OCI-LY1 (cell line): ENCODE measurements at regions not wholly inside any gene's neighbourhood (a gene's known extent, or its start where the extent isn't known, plus 50 kb on each side); places are given as distances from the start of the nearest gene placed in this dataset.

ENCODE experiments used
- H2AFZ ChIP-seq: fragments of 200-600 bp; sonication (generic), shearing (Covaris generic); 2 replicates; pipeline ENCODE4 v1.6.0; 2014; ENCODE audit warnings: antibody characterized with exemption, mild to moderate bottlenecking, low read length
- H3F3A ChIP-seq: fragments of 200-600 bp; sonication (generic), shearing (Covaris generic); 2 replicates; pipeline ENCODE4 v1.6.0; 2014; ENCODE audit warnings: mild to moderate bottlenecking, antibody characterized with exemption, low read length, moderate library complexity; ENCODE audit not compliant: insufficient read depth
- H3K27ac ChIP-seq: fragments of 200-600 bp; sonication (generic); 2 replicates; pipeline ENCODE4 v1.5.1; 2014; ENCODE audit warnings: low read length, mixed run types, mild to moderate bottlenecking, low read depth; ENCODE audit not compliant: poor library complexity, severe bottlenecking
- H3K27me3 ChIP-seq: fragments of 200-600 bp; sonication (generic); 2 replicates; pipeline ENCODE4 v1.6.0; 2014; ENCODE audit warnings: antibody characterized with exemption, mild to moderate bottlenecking, low read length, moderate library complexity; ENCODE audit not compliant: insufficient read depth
- H3K36me3 ChIP-seq: fragments of 200-600 bp; sonication (generic); 2 replicates; pipeline ENCODE4 v1.6.1; 2014; ENCODE audit warnings: mild to moderate bottlenecking, antibody characterized with exemption, low read length, moderate library complexity, mixed read lengths; ENCODE audit not compliant: insufficient read depth
- H3K4me1 ChIP-seq: fragments of 200-600 bp; sonication (generic); 2 replicates; pipeline ENCODE4 v1.5.1; 2014; ENCODE audit warnings: mild to moderate bottlenecking, low read length, moderate library complexity; ENCODE audit not compliant: insufficient read depth, severe bottlenecking
- H3K4me2 ChIP-seq: fragments of 200-600 bp; sonication (generic), shearing (Covaris generic); 2 replicates; pipeline ENCODE4 v1.6.1; 2014; ENCODE audit warnings: low read length
- H3K4me3 ChIP-seq: fragments of 200-600 bp; sonication (generic); 2 replicates; pipeline ENCODE4 v1.5.1; 2014; ENCODE audit warnings: low read length, low read depth, mild to moderate bottlenecking, mixed read lengths; ENCODE audit not compliant: poor library complexity, severe bottlenecking
- H3K79me2 ChIP-seq: fragments of 200-600 bp; shearing (Covaris generic); 2 replicates; pipeline ENCODE4 v1.6.1; 2016; ENCODE audit warnings: mixed run types, low read length, mixed read lengths; ENCODE audit not compliant: insufficient read depth
- H3K9ac ChIP-seq: fragments of 200-600 bp; sonication (generic), shearing (Covaris generic); 2 replicates; pipeline ENCODE4 v1.6.1; 2014; ENCODE audit warnings: mild to moderate bottlenecking, low read length, mixed read lengths
- H3K9me2 ChIP-seq: fragments of 200-600 bp; sonication (generic), shearing (Covaris generic); 2 replicates; pipeline ENCODE4 v1.6.1; 2014; ENCODE audit warnings: low read depth, mild to moderate bottlenecking, low read length, mixed read lengths
- H3K9me3 ChIP-seq: fragments of 200-600 bp; shearing (Covaris generic); 2 replicates; pipeline ENCODE4 v1.6.1; 2014; ENCODE audit warnings: low read length, mixed read lengths
- H4K20me1 ChIP-seq: fragments of 200-600 bp; sonication (generic), shearing (Covaris generic); 2 replicates; pipeline ENCODE4 v1.6.0; 2016; ENCODE audit warnings: mild to moderate bottlenecking, low read length; ENCODE audit not compliant: insufficient read depth
- EZH2 ChIP-seq: fragments of 200-600 bp; sonication (generic), shearing (Covaris generic); IDR thresholded peaks from 2 replicates; pipeline ENCODE4 v1.8.0; 2017; ENCODE audit warnings: borderline replicate concordance, mixed run types, mild to moderate bottlenecking, antibody characterized with exemption, low read length, moderate library complexity, mixed read lengths
- TF ChIP-seq, protein P1 (sequence below): fragments of 200-600 bp; sonication (generic), shearing (Covaris generic); IDR thresholded peaks from 2 replicates; pipeline ENCODE4 v1.5.1; 2017; ENCODE audit warnings: mild to moderate bottlenecking, antibody characterized with exemption, low read length, moderate library complexity, mixed read lengths

DNA sequence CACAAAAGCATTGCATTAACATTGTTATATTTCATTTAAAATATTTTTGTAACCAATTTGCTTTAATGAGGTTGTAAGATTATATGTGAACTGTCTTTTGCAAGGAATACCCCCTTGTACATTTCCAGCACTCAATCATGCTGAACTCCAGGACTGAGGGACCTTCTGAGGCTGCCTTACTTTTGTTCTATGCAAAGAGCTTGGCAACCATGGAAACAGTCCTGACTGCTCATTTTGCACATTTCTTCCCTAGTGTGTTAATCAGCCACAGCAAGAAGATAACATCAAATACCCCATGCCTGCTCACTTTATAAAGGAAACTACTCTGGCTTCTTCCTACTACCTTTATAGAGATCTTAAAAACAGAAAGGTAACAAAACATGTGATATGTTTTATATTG, 355.6 kb upstream of the IZUMO3 start:
- no peak for TF ChIP-seq EZH2
- TF ChIP-seq, protein P1, sequence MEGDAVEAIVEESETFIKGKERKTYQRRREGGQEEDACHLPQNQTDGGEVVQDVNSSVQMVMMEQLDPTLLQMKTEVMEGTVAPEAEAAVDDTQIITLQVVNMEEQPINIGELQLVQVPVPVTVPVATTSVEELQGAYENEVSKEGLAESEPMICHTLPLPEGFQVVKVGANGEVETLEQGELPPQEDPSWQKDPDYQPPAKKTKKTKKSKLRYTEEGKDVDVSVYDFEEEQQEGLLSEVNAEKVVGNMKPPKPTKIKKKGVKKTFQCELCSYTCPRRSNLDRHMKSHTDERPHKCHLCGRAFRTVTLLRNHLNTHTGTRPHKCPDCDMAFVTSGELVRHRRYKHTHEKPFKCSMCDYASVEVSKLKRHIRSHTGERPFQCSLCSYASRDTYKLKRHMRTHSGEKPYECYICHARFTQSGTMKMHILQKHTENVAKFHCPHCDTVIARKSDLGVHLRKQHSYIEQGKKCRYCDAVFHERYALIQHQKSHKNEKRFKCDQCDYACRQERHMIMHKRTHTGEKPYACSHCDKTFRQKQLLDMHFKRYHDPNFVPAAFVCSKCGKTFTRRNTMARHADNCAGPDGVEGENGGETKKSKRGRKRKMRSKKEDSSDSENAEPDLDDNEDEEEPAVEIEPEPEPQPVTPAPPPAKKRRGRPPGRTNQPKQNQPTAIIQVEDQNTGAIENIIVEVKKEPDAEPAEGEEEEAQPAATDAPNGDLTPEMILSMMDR, result no peak
- H3F3A ChIP-seq, result 0 out of 2 replicates have a peak, but pooled peaks cover 4% of the 10 kb centered on the region
- H3K79me2 ChIP-seq, result no peaks in the 10 kb centered on the region
- no peak overlapping the region for H3K9ac ChIP-seq
- no peaks in the 10 kb centered on the region for H4K20me1 ChIP-seq
- H3K4me1 ChIP-seq, result peaks cover 20% of the 10 kb centered on the region
- no peaks in the 10 kb centered on the region for H3K36me3 ChIP-seq
- no peak overlapping the region for H3K4me3 ChIP-seq
- no peak overlapping the region for H3K4me2 ChIP-seq
- no peak overlapping the region for H2AFZ ChIP-seq
- H3K27ac ChIP-seq, result no peak overlapping the region
- no peaks in the 10 kb centered on the region for H3K9me3 ChIP-seq
- H3K9me2 ChIP-seq, result no peaks in the 10 kb centered on the region
- no peaks in the 10 kb centered on the region for H3K27me3 ChIP-seq

DNA sequence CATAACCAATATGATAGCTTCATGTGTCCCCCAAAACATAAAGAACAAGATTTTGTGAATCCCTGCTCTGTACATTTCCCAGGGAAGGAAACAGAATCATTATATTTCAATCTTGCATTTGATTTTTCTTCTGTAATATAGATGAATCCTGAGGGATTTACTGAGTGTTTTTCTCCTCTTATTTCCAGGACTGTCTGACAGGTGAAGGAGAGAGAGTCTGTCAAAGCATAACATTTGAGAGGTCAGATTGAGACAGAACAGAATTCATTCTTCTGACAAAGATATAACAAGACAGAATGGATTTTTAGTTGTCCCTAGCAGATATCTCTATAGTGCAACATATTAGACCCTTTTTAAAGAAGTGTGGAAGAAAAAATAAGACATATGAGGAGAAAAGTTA, 354.5 kb upstream of the IZUMO3 start:
- Histone ChIP-seq H3F3A (0 out of 2 replicates have a peak, but pooled peaks cover 4% of the 10 kb centered on the region), H3K27ac (no peak overlapping the region), H3K27me3 (no peaks in the 10 kb centered on the region), H3K79me2 (no peaks in the 10 kb centered on the region), H3K9me2 (no peaks in the 10 kb centered on the region), H3K4me3 (no peak overlapping the region), H3K4me2 (no peak overlapping the region), H3K4me1 (peaks cover 20% of the 10 kb centered on the region), H3K9me3 (peaks cover 4% of the 10 kb centered on the region; the same call in 1 of the 2 replicates), H3K36me3 (no peaks in the 10 kb centered on the region), H3K9ac (no peak overlapping the region), H2AFZ (peak overlapping the region; percentile 39; the same call in 1 of the 2 replicates), H4K20me1 (no peaks in the 10 kb centered on the region)
- TF ChIP-seq EZH2, result no peak
- TF ChIP-seq, protein P1, result no peak

DNA sequence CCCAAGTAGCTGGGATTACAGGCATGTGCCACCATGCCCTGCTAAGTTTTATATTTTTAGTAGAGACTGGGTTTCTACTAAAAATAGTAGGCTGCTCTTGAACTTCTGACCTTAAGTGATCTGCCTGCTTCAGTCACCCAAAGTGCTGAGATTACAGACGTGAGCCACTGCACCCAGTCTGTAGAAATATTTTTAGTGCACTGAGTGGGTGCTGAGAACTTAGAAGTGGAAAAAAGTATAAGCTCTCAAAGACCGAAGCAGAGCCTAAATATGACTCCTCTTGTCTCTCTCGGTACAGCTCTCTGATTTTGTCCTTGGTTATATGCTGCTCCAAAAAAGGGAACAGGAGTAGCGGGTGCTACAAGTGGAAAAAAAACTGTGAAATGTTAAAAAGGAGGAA, 353.8 kb upstream of the IZUMO3 start:
- Histone ChIP-seq H4K20me1 (no peaks in the 10 kb centered on the region), H3K27me3 (no peaks in the 10 kb centered on the region), H3K9me3 (peaks cover 4% of the 10 kb centered on the region; the same call in 1 of the 2 replicates), H3K4me1 (peaks cover 20% of the 10 kb centered on the region), H3K9ac (no peak overlapping the region), H3K4me2 (no peak overlapping the region), H3K79me2 (no peaks in the 10 kb centered on the region), H3K4me3 (no peak overlapping the region), H3F3A (0 out of 2 replicates have a peak, but pooled peaks cover 4% of the 10 kb centered on the region), H3K9me2 (no peaks in the 10 kb centered on the region), H2AFZ (no peak overlapping the region), H3K27ac (no peak overlapping the region), H3K36me3 (no peaks in the 10 kb centered on the region)
- TF ChIP-seq, protein P1, result no peak
- no peak for TF ChIP-seq EZH2
